ENCODE measurements at regions not wholly inside any gene's neighbourhood (a gene's known extent, or its start where the extent isn't known, plus 50 kb on each side); places are given as distances from the start of the nearest gene placed in this dataset.

GRCh38 chr18:21928925-21929324 is 188.3 kb downstream of the MIB1 start:
- no peak for TF ChIP-seq CTCF (IDR thresholded peaks at IDR 0.05; ENCODE audit: control insufficient read depth, extremely low read depth, insufficient read depth)
- DNase-seq (ENCODE audit: low read depth) = no peak

GRCh38 chr18:21930177-21930576 is 189.6 kb downstream of the MIB1 start:
- TF ChIP-seq CTCF (IDR thresholded peaks at IDR 0.05; ENCODE audit: control insufficient read depth, extremely low read depth, insufficient read depth) = no peak
- DNase-seq (ENCODE audit: low read depth) = no peak
- no peak overlapping the region for H3K4me3 ChIP-seq (ENCODE audit: low read depth, low read length)

More at GRCh38 chr18:21928925-21929324, 188.3 kb downstream of the MIB1 start:
- H3K4me3 ChIP-seq (ENCODE audit: low read depth, low read length) = no peak overlapping the region

- no peak for TF ChIP-seq CTCF (IDR thresholded peaks at IDR 0.05; ENCODE audit: control insufficient read depth, extremely low read depth, insufficient read depth)
Observed at GRCh38 chr18:21933931-21934765, 193.6 kb downstream of the MIB1 start.

GRCh38 chr18:21934766-21935015 is 194.1 kb downstream of the MIB1 start:
- TF ChIP-seq CTCF (IDR thresholded peaks at IDR 0.05; ENCODE audit: control insufficient read depth, extremely low read depth, insufficient read depth) = no peak
- no peak for DNase-seq (ENCODE audit: low read depth)
- no peak overlapping the region for H3K4me3 ChIP-seq (ENCODE audit: low read depth, low read length)

More at GRCh38 chr18:21933931-21934765, 193.6 kb downstream of the MIB1 start:
- DNase-seq (ENCODE audit: low read depth) = no peak
- no peak overlapping the region for H3K4me3 ChIP-seq (ENCODE audit: low read depth, low read length)

- no peak for DNase-seq (ENCODE audit: low read depth)
- H3K4me3 ChIP-seq (ENCODE audit: low read depth, low read length) = no peak overlapping the region
- no peak for TF ChIP-seq CTCF (IDR thresholded peaks at IDR 0.05; ENCODE audit: control insufficient read depth, extremely low read depth, insufficient read depth)
Observed at GRCh38 chr18:21943456-21943855, 202.9 kb downstream of the MIB1 start.

GRCh38 chr18:21949326-21950015 is 208.9 kb downstream of the MIB1 start:
- TF ChIP-seq CTCF (IDR thresholded peaks at IDR 0.05; ENCODE audit: control insufficient read depth, extremely low read depth, insufficient read depth) = no peak
- no peak overlapping the region for H3K4me3 ChIP-seq (ENCODE audit: low read depth, low read length)
- DNase-seq (ENCODE audit: low read depth) = peak; percentile 81

All from LNCaP clone FGC (cell line).